ENCODE measurements at regions not wholly inside any gene's neighbourhood (a gene's known extent, or its start where the extent isn't known, plus 50 kb on each side); places are given as distances from the start of the nearest gene placed in this dataset.

GRCh38 chr7:67547183-67547907, 550.7 kb downstream of the TYW1 start:
- H3K27ac ChIP-seq (ENCODE audit: low read length) = no peak overlapping the region
- no peaks in the 10 kb centered on the region for H3K36me3 ChIP-seq (ENCODE audit: control insufficient read depth, insufficient read depth, low read length)
- no peaks in the 10 kb centered on the region for H3K27me3 ChIP-seq (ENCODE audit: control insufficient read depth, insufficient read depth, low read length)
- no peak overlapping the region for H3K4me3 ChIP-seq (ENCODE audit: low read length)
- WGBS (ENCODE audit: insufficient coverage, insufficient read length) = no CpG with 5 or more reads among the region's 7 CpGs
- H3K9me3 ChIP-seq (ENCODE audit: control insufficient read depth, insufficient read depth, low read length) = peaks cover 16% of the 10 kb centered on the region
- no peak for DNase-seq (ENCODE audit: low read depth, low spot score)
- no peaks in the 10 kb centered on the region for H3K4me1 ChIP-seq (ENCODE audit: control insufficient read depth, insufficient read depth, low read length)

- no peak overlapping the region for H3K27ac ChIP-seq (ENCODE audit: low read length)
- H3K36me3 ChIP-seq (ENCODE audit: control insufficient read depth, insufficient read depth, low read length) = no peaks in the 10 kb centered on the region
- no peaks in the 10 kb centered on the region for H3K4me1 ChIP-seq (ENCODE audit: control insufficient read depth, insufficient read depth, low read length)
- DNase-seq (ENCODE audit: low read depth, low spot score) = no peak
- no peaks in the 10 kb centered on the region for H3K27me3 ChIP-seq (ENCODE audit: control insufficient read depth, insufficient read depth, low read length)
- peaks cover 14% of the 10 kb centered on the region for H3K9me3 ChIP-seq (ENCODE audit: control insufficient read depth, insufficient read depth, low read length)
- no CpG with 5 or more reads among the region's 3 CpGs for WGBS (ENCODE audit: insufficient coverage, insufficient read length)
- no peak overlapping the region for H3K4me3 ChIP-seq (ENCODE audit: low read length)
Observed at GRCh38 chr7:67549126-67549525, 552.5 kb downstream of the TYW1 start.

GRCh38 chr7:67550801-67551436, 554.3 kb downstream of the TYW1 start:
- Histone ChIP-seq H3K36me3 (ENCODE audit: control insufficient read depth, insufficient read depth, low read length) (no peaks in the 10 kb centered on the region), H3K4me3 (ENCODE audit: low read length) (no peak overlapping the region), H3K4me1 (ENCODE audit: control insufficient read depth, insufficient read depth, low read length) (no peaks in the 10 kb centered on the region), H3K27ac (ENCODE audit: low read length) (no peak overlapping the region), H3K9me3 (ENCODE audit: control insufficient read depth, insufficient read depth, low read length) (peaks cover 12% of the 10 kb centered on the region), H3K27me3 (ENCODE audit: control insufficient read depth, insufficient read depth, low read length) (no peaks in the 10 kb centered on the region)
- WGBS (ENCODE audit: insufficient coverage, insufficient read length) = no CpG with 5 or more reads among the region's 13 CpGs
- no peak for DNase-seq (ENCODE audit: low read depth, low spot score)

- Histone ChIP-seq H3K9me3 (ENCODE audit: control insufficient read depth, insufficient read depth, low read length) (peaks cover 11% of the 10 kb centered on the region), H3K4me1 (ENCODE audit: control insufficient read depth, insufficient read depth, low read length) (no peaks in the 10 kb centered on the region), H3K36me3 (ENCODE audit: control insufficient read depth, insufficient read depth, low read length) (no peaks in the 10 kb centered on the region), H3K27me3 (ENCODE audit: control insufficient read depth, insufficient read depth, low read length) (no peaks in the 10 kb centered on the region), H3K27ac (ENCODE audit: low read length) (no peak overlapping the region), H3K4me3 (ENCODE audit: low read length) (no peak overlapping the region)
- DNase-seq (ENCODE audit: low read depth, low spot score) = no peak
- no CpG with 5 or more reads among the region's 5 CpGs for WGBS (ENCODE audit: insufficient coverage, insufficient read length)
Observed at GRCh38 chr7:67552738-67553137, 556.1 kb downstream of the TYW1 start.

DNA sequence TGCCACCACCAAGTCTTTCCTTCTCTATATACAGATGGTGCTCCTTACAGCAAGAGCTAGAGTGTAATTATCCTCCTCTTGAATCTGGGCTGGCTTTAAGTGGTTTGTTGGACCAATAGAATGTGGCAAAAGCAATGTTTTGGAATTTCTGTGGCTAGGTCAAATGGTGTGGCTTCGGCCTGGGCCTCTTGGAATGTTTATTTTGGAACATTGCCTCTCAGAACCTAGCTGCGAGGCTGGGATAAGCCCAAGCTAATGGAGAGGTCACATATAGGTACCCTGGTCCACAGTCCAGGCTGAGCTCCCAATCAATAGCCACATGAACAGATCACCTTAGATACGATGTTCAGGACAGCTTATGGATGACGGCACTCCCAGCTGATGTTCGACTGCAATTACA, 556.7 kb downstream of the TYW1 start:
- no peak for DNase-seq (ENCODE audit: low read depth, low spot score)
- no peaks in the 10 kb centered on the region for H3K4me1 ChIP-seq (ENCODE audit: control insufficient read depth, insufficient read depth, low read length)
- WGBS (ENCODE audit: insufficient coverage, insufficient read length) = no CpG with 5 or more reads among the region's 5 CpGs

DNA sequence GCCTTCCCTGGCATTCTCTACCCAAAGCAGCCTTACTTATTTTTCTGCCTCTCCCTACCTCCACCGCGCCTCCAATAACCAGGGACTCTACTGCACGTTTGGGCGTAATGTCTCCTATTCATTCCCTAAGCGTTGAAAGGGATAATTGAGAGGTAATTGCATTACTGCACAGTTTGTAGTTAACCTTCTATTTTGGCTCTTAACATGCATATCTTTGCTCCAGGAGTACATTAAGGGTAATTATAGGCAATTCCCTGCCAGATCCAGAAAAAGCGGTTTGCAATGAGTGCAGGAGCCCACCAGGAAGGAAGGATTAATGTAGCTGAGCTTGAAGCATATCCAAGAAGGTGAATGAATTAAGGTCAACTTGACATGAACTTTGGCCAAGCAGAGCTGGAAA, 558.4 kb downstream of the TYW1 start:
- H3K9me3 ChIP-seq (ENCODE audit: control insufficient read depth, insufficient read depth, low read length) = peaks cover 11% of the 10 kb centered on the region
- no peak overlapping the region for H3K4me3 ChIP-seq (ENCODE audit: low read length)
- no peaks in the 10 kb centered on the region for H3K4me1 ChIP-seq (ENCODE audit: control insufficient read depth, insufficient read depth, low read length)
- no CpG with 5 or more reads among the region's 6 CpGs for WGBS (ENCODE audit: insufficient coverage, insufficient read length)
- H3K27me3 ChIP-seq (ENCODE audit: control insufficient read depth, insufficient read depth, low read length) = no peaks in the 10 kb centered on the region
- no peaks in the 10 kb centered on the region for H3K36me3 ChIP-seq (ENCODE audit: control insufficient read depth, insufficient read depth, low read length)
- no peak for DNase-seq (ENCODE audit: low read depth, low spot score)
- H3K27ac ChIP-seq (ENCODE audit: low read length) = no peak overlapping the region

More for the DNA sequence above, 556.7 kb downstream of the TYW1 start:
- Histone ChIP-seq H3K9me3 (ENCODE audit: control insufficient read depth, insufficient read depth, low read length) (peaks cover 10% of the 10 kb centered on the region), H3K27me3 (ENCODE audit: control insufficient read depth, insufficient read depth, low read length) (no peaks in the 10 kb centered on the region), H3K4me3 (ENCODE audit: low read length) (no peak overlapping the region), H3K27ac (ENCODE audit: low read length) (no peak overlapping the region), H3K36me3 (ENCODE audit: control insufficient read depth, insufficient read depth, low read length) (no peaks in the 10 kb centered on the region)

- no peak overlapping the region for H3K27ac ChIP-seq (ENCODE audit: low read length)
- no peaks in the 10 kb centered on the region for H3K36me3 ChIP-seq (ENCODE audit: control insufficient read depth, insufficient read depth, low read length)
- WGBS (ENCODE audit: insufficient coverage, insufficient read length) = no CpG with 5 or more reads among the region's 4 CpGs
- H3K9me3 ChIP-seq (ENCODE audit: control insufficient read depth, insufficient read depth, low read length) = peaks cover 10% of the 10 kb centered on the region
- H3K4me3 ChIP-seq (ENCODE audit: low read length) = no peak overlapping the region
- no peaks in the 10 kb centered on the region for H3K27me3 ChIP-seq (ENCODE audit: control insufficient read depth, insufficient read depth, low read length)
- no peak for DNase-seq (ENCODE audit: low read depth, low spot score)
- H3K4me1 ChIP-seq (ENCODE audit: control insufficient read depth, insufficient read depth, low read length) = no peaks in the 10 kb centered on the region
Observed at GRCh38 chr7:67564959-67565358, 568.3 kb downstream of the TYW1 start.

DNA sequence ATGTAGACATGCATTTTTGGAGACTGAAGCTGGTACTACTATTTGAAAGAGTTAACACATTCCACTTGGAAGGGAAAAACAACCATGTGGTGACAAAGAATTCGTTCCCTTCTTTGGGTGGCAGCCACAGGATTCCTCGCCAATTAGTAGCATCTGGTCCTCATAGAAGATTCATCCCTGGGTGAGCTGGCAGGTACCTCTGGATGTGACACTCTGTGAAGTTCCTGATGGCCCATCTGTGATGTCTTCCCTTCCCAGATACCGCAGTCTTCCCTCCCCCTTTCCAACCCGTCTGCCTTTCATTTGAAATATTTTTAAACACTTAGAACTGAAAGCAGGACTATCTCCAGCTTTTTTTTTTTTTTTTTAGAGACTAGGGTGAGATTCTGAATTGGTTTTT, 569.5 kb downstream of the TYW1 start:
- H3K27me3 ChIP-seq (ENCODE audit: control insufficient read depth, insufficient read depth, low read length) = no peaks in the 10 kb centered on the region
- H3K36me3 ChIP-seq (ENCODE audit: control insufficient read depth, insufficient read depth, low read length) = no peaks in the 10 kb centered on the region
- peaks cover 11% of the 10 kb centered on the region for H3K9me3 ChIP-seq (ENCODE audit: control insufficient read depth, insufficient read depth, low read length)
- DNase-seq (ENCODE audit: low read depth, low spot score) = no peak
- H3K4me1 ChIP-seq (ENCODE audit: control insufficient read depth, insufficient read depth, low read length) = no peaks in the 10 kb centered on the region
- no peak overlapping the region for H3K4me3 ChIP-seq (ENCODE audit: low read length)
- WGBS (ENCODE audit: insufficient coverage, insufficient read length) = no CpG with 5 or more reads among the region's 4 CpGs
- no peak overlapping the region for H3K27ac ChIP-seq (ENCODE audit: low read length)

DNA sequence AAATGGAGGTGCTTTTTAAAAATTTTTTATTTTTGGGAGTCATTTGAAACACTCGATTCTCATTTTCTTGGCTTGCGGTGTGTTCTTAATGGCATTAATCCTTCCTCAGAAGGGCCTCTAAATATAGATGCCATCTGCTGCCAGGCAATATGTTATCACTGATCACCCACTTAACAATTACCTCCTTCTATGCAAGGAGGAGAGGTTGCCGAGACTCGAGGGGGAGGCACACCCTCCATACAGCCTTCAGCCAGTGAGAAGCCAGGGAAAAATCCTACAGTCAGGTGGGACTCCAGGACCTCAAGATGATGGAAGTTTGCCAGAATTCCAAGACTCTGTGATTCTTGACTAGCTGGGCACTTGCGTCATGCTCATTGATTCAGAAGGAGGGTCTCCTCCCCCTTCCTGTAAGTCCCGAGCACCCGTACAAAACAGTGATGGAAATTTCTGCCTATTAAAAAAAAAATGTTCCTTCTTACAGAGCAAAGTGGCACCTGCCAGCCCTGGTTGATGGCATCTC, 574.5 kb downstream of the TYW1 start:
- no peak overlapping the region for H3K4me3 ChIP-seq (ENCODE audit: low read length)
- H3K27me3 ChIP-seq (ENCODE audit: control insufficient read depth, insufficient read depth, low read length) = no peaks in the 10 kb centered on the region
- no peak overlapping the region for H3K27ac ChIP-seq (ENCODE audit: low read length)
- no peak for DNase-seq (ENCODE audit: low read depth, low spot score)
- no peaks in the 10 kb centered on the region for H3K36me3 ChIP-seq (ENCODE audit: control insufficient read depth, insufficient read depth, low read length)
- H3K9me3 ChIP-seq (ENCODE audit: control insufficient read depth, insufficient read depth, low read length) = peaks cover 4% of the 10 kb centered on the region
- WGBS (ENCODE audit: insufficient coverage, insufficient read length) = no CpG with 5 or more reads among the region's 7 CpGs
- no peaks in the 10 kb centered on the region for H3K4me1 ChIP-seq (ENCODE audit: control insufficient read depth, insufficient read depth, low read length)

DNA sequence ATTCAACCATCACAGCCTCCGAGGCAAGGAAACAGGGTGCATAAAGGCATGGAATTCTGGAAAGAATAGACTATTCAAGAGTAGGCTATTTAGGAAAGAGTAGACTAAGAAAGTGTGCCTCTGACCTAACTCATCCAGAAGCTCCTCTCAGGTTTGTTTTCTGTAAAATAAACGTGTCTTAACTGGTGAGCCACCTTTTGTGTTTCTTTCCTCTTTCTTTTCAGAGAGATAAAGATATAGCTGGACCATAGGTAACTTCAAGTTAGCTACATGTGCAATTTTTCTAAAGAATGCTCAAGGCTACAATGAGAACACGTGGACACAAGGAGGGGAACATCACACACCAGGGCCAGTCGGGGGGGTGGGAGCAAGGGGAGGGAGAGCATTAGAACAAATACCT, 577.0 kb downstream of the TYW1 start:
- H3K27me3 ChIP-seq (ENCODE audit: control insufficient read depth, insufficient read depth, low read length) = no peaks in the 10 kb centered on the region
- WGBS (ENCODE audit: insufficient coverage, insufficient read length) = no CpG with 5 or more reads among the region's 4 CpGs
- no peak overlapping the region for H3K27ac ChIP-seq (ENCODE audit: low read length)
- no peaks in the 10 kb centered on the region for H3K4me1 ChIP-seq (ENCODE audit: control insufficient read depth, insufficient read depth, low read length)
- no peak for DNase-seq (ENCODE audit: low read depth, low spot score)
- no peaks in the 10 kb centered on the region for H3K36me3 ChIP-seq (ENCODE audit: control insufficient read depth, insufficient read depth, low read length)
- no peak overlapping the region for H3K4me3 ChIP-seq (ENCODE audit: low read length)
- H3K9me3 ChIP-seq (ENCODE audit: control insufficient read depth, insufficient read depth, low read length) = peaks cover 3% of the 10 kb centered on the region; the same call in 1 of the 2 replicates

Data from iPS DF 6.9 (cell line).